ENCODE measurements at regions not wholly inside any gene's neighbourhood (a gene's known extent, or its start where the extent isn't known, plus 50 kb on each side); places are given as distances from the start of the nearest gene placed in this dataset.

GRCh38 chr15:96972201-96972600 lies 641.7 kb downstream of the NR2F2 start:
- TF ChIP-seq POLR2AphosphoS5 (IDR thresholded peaks at IDR 0.05; ENCODE audit: low read depth, low read length) (no peak), REST (IDR thresholded peaks at IDR 0.05; ENCODE audit: insufficient read depth in 1 of 2, low read depth in 2 of 2, low read length in 2 of 2) (no peak), TAF1 (IDR thresholded peaks at IDR 0.05; ENCODE audit: borderline replicate concordance, insufficient read depth, low read length) (no peak), SIN3A (IDR thresholded peaks at IDR 0.05; ENCODE audit: borderline replicate concordance, insufficient read depth, low read length) (no peak), FOXP2 (optimal IDR thresholded peaks at IDR 0.05; ENCODE audit: borderline replicate concordance, extremely low read depth, extremely low read length, insufficient read depth) (no peak)

- TF ChIP-seq FOXP2 (optimal IDR thresholded peaks at IDR 0.05; ENCODE audit: borderline replicate concordance, extremely low read depth, extremely low read length, insufficient read depth) (no peak), REST (IDR thresholded peaks at IDR 0.05; ENCODE audit: insufficient read depth in 1 of 2, low read depth in 2 of 2, low read length in 2 of 2) (no peak), SIN3A (IDR thresholded peaks at IDR 0.05; ENCODE audit: borderline replicate concordance, insufficient read depth, low read length) (no peak)
Observed at GRCh38 chr15:96974761-96975160, 644.3 kb downstream of the NR2F2 start.

- TF ChIP-seq POLR2AphosphoS5 (IDR thresholded peaks at IDR 0.05; ENCODE audit: low read depth, low read length) (no peak), FOXP2 (optimal IDR thresholded peaks at IDR 0.05; ENCODE audit: borderline replicate concordance, extremely low read depth, extremely low read length, insufficient read depth) (no peak), SIN3A (IDR thresholded peaks at IDR 0.05; ENCODE audit: borderline replicate concordance, insufficient read depth, low read length) (no peak), TAF1 (IDR thresholded peaks at IDR 0.05; ENCODE audit: borderline replicate concordance, insufficient read depth, low read length) (no peak), REST (IDR thresholded peaks at IDR 0.05; ENCODE audit: insufficient read depth in 1 of 2, low read depth in 2 of 2, low read length in 2 of 2) (no peak)
Observed at GRCh38 chr15:96977886-96978285, 647.4 kb downstream of the NR2F2 start.

GRCh38 chr15:96978937-96979473 lies 648.5 kb downstream of the NR2F2 start:
- TF ChIP-seq TAF1 (IDR thresholded peaks at IDR 0.05; ENCODE audit: borderline replicate concordance, insufficient read depth, low read length) (no peak), FOXP2 (optimal IDR thresholded peaks at IDR 0.05; ENCODE audit: borderline replicate concordance, extremely low read depth, extremely low read length, insufficient read depth) (no peak), POLR2AphosphoS5 (IDR thresholded peaks at IDR 0.05; ENCODE audit: low read depth, low read length) (no peak), SIN3A (IDR thresholded peaks at IDR 0.05; ENCODE audit: borderline replicate concordance, insufficient read depth, low read length) (no peak), REST (IDR thresholded peaks at IDR 0.05; ENCODE audit: insufficient read depth in 1 of 2, low read depth in 2 of 2, low read length in 2 of 2) (no peak)

- TF ChIP-seq SIN3A (IDR thresholded peaks at IDR 0.05; ENCODE audit: borderline replicate concordance, insufficient read depth, low read length) = no peak
- TF ChIP-seq POLR2AphosphoS5 (IDR thresholded peaks at IDR 0.05; ENCODE audit: low read depth, low read length) = no peak
- TF ChIP-seq FOXP2 (optimal IDR thresholded peaks at IDR 0.05; ENCODE audit: borderline replicate concordance, extremely low read depth, extremely low read length, insufficient read depth) = no peak
- TF ChIP-seq REST (IDR thresholded peaks at IDR 0.05; ENCODE audit: insufficient read depth in 1 of 2, low read depth in 2 of 2, low read length in 2 of 2) = no peak
- TF ChIP-seq TAF1 (IDR thresholded peaks at IDR 0.05; ENCODE audit: borderline replicate concordance, insufficient read depth, low read length) = no peak
Observed at GRCh38 chr15:96992817-96993216, 662.3 kb downstream of the NR2F2 start.

All from PFSK-1 (cell line).